Endothelial cell (in vitro differentiated cells): ENCODE measurements at regions not wholly inside any gene's neighbourhood (a gene's known extent, or its start where the extent isn't known, plus 50 kb on each side); places are given as distances from the start of the nearest gene placed in this dataset.

ENCODE experiments used
- DNase-seq: peaks from one replicate; pipeline ENCODE4 v3.0.0; 2021; ENCODE audit warnings: low spot score
- H3K27ac Mint-ChIP-seq: one replicate; pipeline ENCODE4 v1.8.0; 2021; ENCODE audit warnings: mixed read lengths, inconsistent platforms; ENCODE audit not compliant: unreplicated experiment
- H3K27me3 Mint-ChIP-seq: one replicate; pipeline ENCODE4 v1.8.0; 2021; ENCODE audit warnings: mild to moderate bottlenecking, moderate library complexity, mixed read lengths, inconsistent platforms; ENCODE audit not compliant: unreplicated experiment
- H3K36me3 Mint-ChIP-seq: one replicate; pipeline ENCODE4 v1.8.0; 2021; ENCODE audit warnings: mild to moderate bottlenecking, low read depth, mixed read lengths, inconsistent platforms; ENCODE audit not compliant: unreplicated experiment
- H3K4me1 Mint-ChIP-seq: one replicate; pipeline ENCODE4 v1.8.0; 2021; ENCODE audit warnings: mild to moderate bottlenecking, mixed read lengths, inconsistent platforms; ENCODE audit not compliant: unreplicated experiment
- H3K4me3 Mint-ChIP-seq: one replicate; pipeline ENCODE4 v1.8.0; 2021; ENCODE audit warnings: mild to moderate bottlenecking, mixed read lengths, inconsistent platforms; ENCODE audit not compliant: unreplicated experiment
- H3K9me3 Mint-ChIP-seq: one replicate; pipeline ENCODE4 v1.8.0; 2021; ENCODE audit warnings: mixed read lengths, inconsistent platforms; ENCODE audit not compliant: unreplicated experiment
- CTCF ChIP-seq: fragments of 200-600 bp; sonication (generic); IDR thresholded peaks from one replicate; pipeline ENCODE4 v1.5.0; 2021; ENCODE audit warnings: antibody characterized with exemption; ENCODE audit not compliant: unreplicated experiment

- Mint-ChIP-seq H3K4me3 (no peak overlapping the region), H3K36me3 (peaks cover 5% of the 10 kb centered on the region), H3K27me3 (peaks cover under 1% of the 10 kb centered on the region), H3K27ac (no peak overlapping the region), H3K4me1 (no peaks in the 10 kb centered on the region), H3K9me3 (no peaks in the 10 kb centered on the region)
- DNase-seq, result no peak
- TF ChIP-seq CTCF, result no peak
These were observed 219.8 kb upstream of the C9orf72 start for GRCh38 chr9:27792971-27793689.

- H3K4me1 Mint-ChIP-seq, result no peaks in the 10 kb centered on the region
- H3K4me3 Mint-ChIP-seq, result no peak overlapping the region
- H3K9me3 Mint-ChIP-seq, result no peaks in the 10 kb centered on the region
- no peak for DNase-seq
- no peaks in the 10 kb centered on the region for H3K27me3 Mint-ChIP-seq
- no peaks in the 10 kb centered on the region for H3K36me3 Mint-ChIP-seq
- TF ChIP-seq CTCF, result no peak
- H3K27ac Mint-ChIP-seq, result no peak overlapping the region
These were observed 226.0 kb upstream of the C9orf72 start for GRCh38 chr9:27799326-27799725.

GRCh38 chr9:27800159-27800558 lies 226.9 kb upstream of the C9orf72 start:
- no peak overlapping the region for H3K4me3 Mint-ChIP-seq
- H3K36me3 Mint-ChIP-seq, result no peaks in the 10 kb centered on the region

GRCh38 chr9:27800692-27801370 lies 227.6 kb upstream of the C9orf72 start:
- no peak overlapping the region for H3K4me3 Mint-ChIP-seq
- no peak overlapping the region for H3K27ac Mint-ChIP-seq
- no peak for DNase-seq
- H3K27me3 Mint-ChIP-seq, result no peaks in the 10 kb centered on the region
- H3K9me3 Mint-ChIP-seq, result no peaks in the 10 kb centered on the region
- H3K4me1 Mint-ChIP-seq, result no peaks in the 10 kb centered on the region
- TF ChIP-seq CTCF, result no peak
- H3K36me3 Mint-ChIP-seq, result no peaks in the 10 kb centered on the region

More at GRCh38 chr9:27800159-27800558, 226.9 kb upstream of the C9orf72 start:
- Mint-ChIP-seq H3K27me3 (no peaks in the 10 kb centered on the region), H3K27ac (no peak overlapping the region), H3K4me1 (no peaks in the 10 kb centered on the region), H3K9me3 (no peaks in the 10 kb centered on the region)
- no peak for TF ChIP-seq CTCF
- DNase-seq, result no peak

GRCh38 chr9:27801545-27801944 lies 228.3 kb upstream of the C9orf72 start:
- no peak overlapping the region for H3K27ac Mint-ChIP-seq
- H3K27me3 Mint-ChIP-seq, result no peaks in the 10 kb centered on the region
- no peaks in the 10 kb centered on the region for H3K36me3 Mint-ChIP-seq
- no peak for DNase-seq
- no peak for TF ChIP-seq CTCF
- H3K4me1 Mint-ChIP-seq, result no peaks in the 10 kb centered on the region
- H3K9me3 Mint-ChIP-seq, result no peaks in the 10 kb centered on the region
- no peak overlapping the region for H3K4me3 Mint-ChIP-seq
